ENCODE measurements at regions not wholly inside any gene's neighbourhood (a gene's known extent, or its start where the extent isn't known, plus 50 kb on each side); places are given as distances from the start of the nearest gene placed in this dataset.
"Not testable (repeated sequence)": the region's sequence is repeated elsewhere in the genome, so short reads cannot be mapped to it uniquely, and the experiment has no call there.

DNA sequence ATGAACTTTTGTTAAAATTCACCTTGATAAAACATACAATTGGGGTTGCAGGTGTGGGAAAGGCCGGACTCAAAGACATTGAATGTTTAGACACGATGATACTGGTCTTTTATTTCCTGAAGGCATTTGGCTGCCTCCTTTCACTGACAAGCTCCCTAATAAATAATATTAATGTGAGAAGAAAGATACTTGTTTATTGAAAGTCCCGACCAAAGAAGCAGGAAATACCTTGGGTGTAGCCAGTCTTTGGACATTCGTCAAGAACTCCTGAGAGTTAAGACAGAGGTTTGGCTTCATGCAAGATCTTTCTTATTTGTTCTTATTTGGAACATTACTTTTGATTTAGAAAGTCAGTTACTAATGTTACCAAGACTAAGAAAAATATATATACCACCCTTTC lies 1133.8 kb upstream of the SEL1L start:
- Histone ChIP-seq H3K4me1 (no peaks in the 10 kb centered on the region), H3K36me3 (no peaks in the 10 kb centered on the region), H3K4me3 (no peak overlapping the region), H3K9me3 (no peaks in the 10 kb centered on the region), H3K27ac (peak overlapping the region in 1 of 4 donors; percentile 43), H3K27me3 (no peaks in the 10 kb centered on the region)
- intact Hi-C loops (cut with DNase I) = no loop called here
- TF ChIP-seq, protein P1, sequence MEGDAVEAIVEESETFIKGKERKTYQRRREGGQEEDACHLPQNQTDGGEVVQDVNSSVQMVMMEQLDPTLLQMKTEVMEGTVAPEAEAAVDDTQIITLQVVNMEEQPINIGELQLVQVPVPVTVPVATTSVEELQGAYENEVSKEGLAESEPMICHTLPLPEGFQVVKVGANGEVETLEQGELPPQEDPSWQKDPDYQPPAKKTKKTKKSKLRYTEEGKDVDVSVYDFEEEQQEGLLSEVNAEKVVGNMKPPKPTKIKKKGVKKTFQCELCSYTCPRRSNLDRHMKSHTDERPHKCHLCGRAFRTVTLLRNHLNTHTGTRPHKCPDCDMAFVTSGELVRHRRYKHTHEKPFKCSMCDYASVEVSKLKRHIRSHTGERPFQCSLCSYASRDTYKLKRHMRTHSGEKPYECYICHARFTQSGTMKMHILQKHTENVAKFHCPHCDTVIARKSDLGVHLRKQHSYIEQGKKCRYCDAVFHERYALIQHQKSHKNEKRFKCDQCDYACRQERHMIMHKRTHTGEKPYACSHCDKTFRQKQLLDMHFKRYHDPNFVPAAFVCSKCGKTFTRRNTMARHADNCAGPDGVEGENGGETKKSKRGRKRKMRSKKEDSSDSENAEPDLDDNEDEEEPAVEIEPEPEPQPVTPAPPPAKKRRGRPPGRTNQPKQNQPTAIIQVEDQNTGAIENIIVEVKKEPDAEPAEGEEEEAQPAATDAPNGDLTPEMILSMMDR (IDR thresholded peaks at IDR 0.05) = no peak
- TF ChIP-seq EP300 (IDR thresholded peaks at IDR 0.05) (no peak), POLR2A (IDR thresholded peaks at IDR 0.05) (no peak), POLR2AphosphoS5 (IDR thresholded peaks at IDR 0.05) (no peak)
- WGBS, 2 donors = 50 to 52% methylated on average over 4 of the region's 4 CpGs
- DNase-seq = no peak

DNA sequence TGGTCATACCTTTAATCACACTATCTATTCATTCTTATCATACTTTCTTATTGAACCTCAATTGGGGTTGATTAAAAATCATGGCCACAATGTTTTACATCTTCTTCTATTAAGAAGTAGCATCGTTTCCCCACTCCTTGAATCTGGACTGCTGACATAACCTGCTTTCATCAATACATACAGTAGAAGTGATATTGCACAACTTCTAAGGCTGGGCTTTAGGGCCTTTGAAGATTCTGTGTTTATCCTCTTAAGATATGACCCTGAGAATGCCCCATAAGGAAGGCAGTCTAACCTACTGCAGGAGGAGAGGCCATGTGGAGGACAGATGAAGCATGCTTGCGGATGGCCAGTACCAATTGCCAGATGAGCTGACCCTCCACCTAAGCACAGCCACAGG lies 1142.8 kb upstream of the SEL1L start:
- Histone ChIP-seq H3K4me1 (no peaks in the 10 kb centered on the region), H3K27me3 (no peaks in the 10 kb centered on the region), H3K27ac (no peak overlapping the region), H3K36me3 (no peaks in the 10 kb centered on the region), H3K9me3 (no peaks in the 10 kb centered on the region), H3K4me3 (no peak overlapping the region)
- TF ChIP-seq EP300 (IDR thresholded peaks at IDR 0.05) (no peak), POLR2AphosphoS5 (IDR thresholded peaks at IDR 0.05) (no peak), POLR2A (IDR thresholded peaks at IDR 0.05) (no peak)
- TF ChIP-seq, protein P1 (IDR thresholded peaks at IDR 0.05) = no peak
- WGBS, 2 donors = 78 to 98% methylated on average over 2 of the region's 2 CpGs
- intact Hi-C loops (cut with DNase I) = no loop called here
- DNase-seq = no peak

DNA sequence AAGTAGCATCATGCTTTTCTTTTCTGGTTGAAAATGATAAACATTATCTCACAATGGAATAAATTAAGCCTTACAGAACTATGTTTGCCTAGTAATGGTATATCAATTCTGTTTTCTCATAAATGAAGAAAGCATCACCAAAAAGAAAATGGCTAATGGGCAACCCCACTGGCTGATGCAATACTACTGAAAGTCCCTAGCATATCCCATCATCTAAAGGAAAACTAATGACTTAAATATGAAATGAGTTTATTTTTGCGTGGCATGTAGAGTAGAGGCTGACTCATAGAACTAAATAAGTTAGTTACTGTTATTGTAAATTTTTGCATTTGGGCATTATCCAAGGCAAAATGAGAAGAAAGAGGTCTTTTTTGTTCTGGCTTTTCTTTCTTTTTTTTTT lies 1156.3 kb upstream of the SEL1L start:
- no peaks in the 10 kb centered on the region for H3K9me3 ChIP-seq
- DNase-seq = no peak
- no peak overlapping the region for H3K4me3 ChIP-seq
- H3K4me1 ChIP-seq = no peaks in the 10 kb centered on the region
- intact Hi-C loops (cut with DNase I) = no loop called here
- H3K36me3 ChIP-seq = no peaks in the 10 kb centered on the region
- 77 to 81% methylated on average over 1 of the region's 1 CpG for WGBS, 2 donors
- TF ChIP-seq EP300 (IDR thresholded peaks at IDR 0.05) = no peak
- no peak overlapping the region for H3K27ac ChIP-seq
- no peaks in the 10 kb centered on the region for H3K27me3 ChIP-seq

DNA sequence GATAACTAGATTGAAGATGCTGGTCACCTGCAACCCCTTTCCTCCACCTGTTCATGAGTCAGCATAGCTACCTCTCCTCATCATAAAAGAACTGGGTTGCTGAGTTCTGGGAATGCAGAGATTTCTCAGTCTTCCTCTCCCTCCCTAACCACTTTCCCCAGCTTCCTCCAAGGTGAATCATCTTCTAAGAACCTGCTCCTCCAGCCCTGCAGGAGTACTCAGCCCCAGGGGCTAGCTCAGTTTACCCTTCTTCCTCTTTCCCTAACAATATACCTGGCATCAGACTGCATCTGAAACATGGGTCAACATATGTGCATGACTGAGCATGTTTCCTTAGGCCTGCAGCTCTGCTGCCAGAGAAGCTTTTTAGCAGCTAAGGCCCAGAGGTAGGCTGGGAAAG lies 1157.5 kb upstream of the SEL1L start:
- H3K4me1 ChIP-seq; intact Hi-C loops (cut with DNase I); H3K27ac ChIP-seq; H3K4me3 ChIP-seq; H3K27me3 ChIP-seq; H3K36me3 ChIP-seq; H3K9me3 ChIP-seq; DNase-seq: not testable (repeated sequence)

DNA sequence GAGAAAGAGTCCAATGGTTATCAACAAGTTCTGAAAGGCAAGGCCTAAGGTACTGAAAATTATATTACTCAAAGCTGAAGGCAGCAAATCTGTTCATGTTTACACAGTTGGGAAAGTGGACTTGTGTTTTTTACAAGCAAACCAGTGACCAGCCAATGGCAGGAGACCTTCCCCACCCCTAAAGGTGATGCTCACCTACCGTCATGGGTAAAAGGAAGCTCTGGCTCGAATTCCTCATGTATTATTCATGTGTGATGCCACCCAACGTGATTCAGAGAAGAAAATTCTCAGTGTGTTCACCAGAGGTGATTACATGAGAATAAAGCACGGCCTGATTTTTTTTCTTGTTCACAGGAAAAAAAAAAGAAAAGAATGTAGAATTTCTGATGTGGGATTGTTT lies 1161.2 kb upstream of the SEL1L start:
- intact Hi-C loops (cut with DNase I) = no loop called here
- Histone ChIP-seq H3K27me3 (no peaks in the 10 kb centered on the region), H3K36me3 (no peaks in the 10 kb centered on the region), H3K4me3 (no peak overlapping the region), H3K27ac (no peak overlapping the region), H3K9me3 (no peaks in the 10 kb centered on the region), H3K4me1 (no peaks in the 10 kb centered on the region)
- WGBS, 2 donors = 60 to 83% methylated on average over 4 of the region's 4 CpGs
- no peak for DNase-seq
- no peak for TF ChIP-seq EP300 (IDR thresholded peaks at IDR 0.05)
- TF ChIP-seq, protein P1 (IDR thresholded peaks at IDR 0.05) = no peak
- no peak for TF ChIP-seq POLR2AphosphoS5 (IDR thresholded peaks at IDR 0.05)
- TF ChIP-seq POLR2A (IDR thresholded peaks at IDR 0.05) = no peak

DNA sequence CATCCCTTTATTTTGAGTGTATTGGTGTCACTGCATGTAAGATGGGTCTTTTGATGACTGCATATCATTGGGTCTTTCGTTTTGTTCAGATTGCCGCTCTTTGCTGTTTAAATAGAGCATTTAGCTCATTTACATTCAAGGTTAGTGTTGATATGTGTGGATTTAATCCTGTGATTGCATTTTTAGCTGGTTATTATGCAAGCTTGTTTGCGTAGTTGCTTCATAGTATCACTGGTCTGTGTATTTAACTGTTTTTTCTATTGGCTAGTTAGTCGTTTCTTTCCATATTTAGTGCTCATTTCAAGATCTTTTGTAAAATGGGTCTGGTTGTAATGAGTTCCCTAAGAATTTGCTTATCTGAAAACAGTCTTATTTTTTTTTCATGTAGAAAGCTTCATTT lies 1170.6 kb upstream of the SEL1L start:
- WGBS, 2 donors = 58 to 64% methylated on average over 4 of the region's 4 CpGs

More for the DNA sequence above, 1170.6 kb upstream of the SEL1L start:
- TF ChIP-seq POLR2A (IDR thresholded peaks at IDR 0.05) (no peak), EP300 (IDR thresholded peaks at IDR 0.05) (no peak), POLR2AphosphoS5 (IDR thresholded peaks at IDR 0.05) (no peak)
- TF ChIP-seq, protein P1 (IDR thresholded peaks at IDR 0.05) = no peak
- Histone ChIP-seq H3K9me3 (no peaks in the 10 kb centered on the region), H3K27me3 (no peaks in the 10 kb centered on the region), H3K4me3 (no peak overlapping the region), H3K36me3 (no peaks in the 10 kb centered on the region), H3K4me1 (no peaks in the 10 kb centered on the region), H3K27ac (no peak overlapping the region)
- DNase-seq = no peak
- intact Hi-C loops (cut with DNase I) = no loop called here

All from sigmoid colon (tissue), 6 donors.